ENCODE measurements at regions not wholly inside any gene's neighbourhood (a gene's known extent, or its start where the extent isn't known, plus 50 kb on each side); places are given as distances from the start of the nearest gene placed in this dataset.

GRCh38 chr5:107808671-107809137, 138.0 kb upstream of the EFNA5 start:
- no peaks in the 10 kb centered on the region for H3K36me3 Mint-ChIP-seq (ENCODE audit: low read depth)
- Histone ChIP-seq H3K9me3 (ENCODE audit: control insufficient read depth in 1 of 2, insufficient read depth in 1 of 2, low read length in 2 of 2) (no peaks in the 10 kb centered on the region), H3K4me1 (ENCODE audit: insufficient read depth, low read length) (no peaks in the 10 kb centered on the region), H3K36me3 (ENCODE audit: insufficient read depth, low read length) (no peaks in the 10 kb centered on the region), H3K4me3 (ENCODE audit: low read length) (no peak overlapping the region), H3K27ac (ENCODE audit: low read depth in 1 of 2, low read length in 2 of 2) (no peak overlapping the region), H3K27me3 (ENCODE audit: control insufficient read depth in 1 of 2, insufficient read depth in 2 of 2, low read length in 2 of 2) (no peaks in the 10 kb centered on the region)
- POLR2A ChIA-PET: no interaction called here
- no peaks in the 10 kb centered on the region for H3K27me3 Mint-ChIP-seq
- no peak overlapping the region for H3K4me3 Mint-ChIP-seq
- no peak for DNase-seq
- no peaks in the 10 kb centered on the region for H3K4me1 Mint-ChIP-seq (ENCODE audit: low read depth)
- TF ChIP-seq CTCF (IDR thresholded peaks at IDR 0.05): no peak
- no peak for ATAC-seq (ENCODE audit: poor library complexity)
- H3K9me3 Mint-ChIP-seq: no peaks in the 10 kb centered on the region
- CTCF ChIA-PET: no interaction called here
- H3K27ac Mint-ChIP-seq: no peak overlapping the region
- intact Hi-C loops (cut with DNase I, micrococcal nuclease): no loop called here

- Mint-ChIP-seq H3K27ac (no peak overlapping the region), H3K9me3 (no peaks in the 10 kb centered on the region), H3K4me3 (no peak overlapping the region), H3K27me3 (no peaks in the 10 kb centered on the region), H3K36me3 (ENCODE audit: low read depth) (no peaks in the 10 kb centered on the region), H3K4me1 (ENCODE audit: low read depth) (no peaks in the 10 kb centered on the region)
- H3K4me3 ChIP-seq (ENCODE audit: low read length): no peak overlapping the region
- ChIA-PET POLR2A (no interaction called here), CTCF (no interaction called here)
- no peaks in the 10 kb centered on the region for H3K36me3 ChIP-seq (ENCODE audit: insufficient read depth, low read length)
- ATAC-seq (ENCODE audit: poor library complexity): no peak
- H3K27ac ChIP-seq (ENCODE audit: low read depth in 1 of 2, low read length in 2 of 2): no peak overlapping the region
- no peaks in the 10 kb centered on the region for H3K4me1 ChIP-seq (ENCODE audit: insufficient read depth, low read length)
- no peaks in the 10 kb centered on the region for H3K27me3 ChIP-seq (ENCODE audit: control insufficient read depth in 1 of 2, insufficient read depth in 2 of 2, low read length in 2 of 2)
- no peak for TF ChIP-seq CTCF (IDR thresholded peaks at IDR 0.05)
- DNase-seq: no peak
- intact Hi-C loops (cut with DNase I, micrococcal nuclease): no loop called here
- no peaks in the 10 kb centered on the region for H3K9me3 ChIP-seq (ENCODE audit: control insufficient read depth in 1 of 2, insufficient read depth in 1 of 2, low read length in 2 of 2)
Measured at GRCh38 chr5:107807431-107807830, 136.7 kb upstream of the EFNA5 start.

GRCh38 chr5:107806705-107807104, 136.0 kb upstream of the EFNA5 start:
- Histone ChIP-seq H3K27ac (ENCODE audit: low read depth in 1 of 2, low read length in 2 of 2) (no peak overlapping the region), H3K4me3 (ENCODE audit: low read length) (no peak overlapping the region), H3K9me3 (ENCODE audit: control insufficient read depth in 1 of 2, insufficient read depth in 1 of 2, low read length in 2 of 2) (no peaks in the 10 kb centered on the region), H3K36me3 (ENCODE audit: insufficient read depth, low read length) (no peaks in the 10 kb centered on the region), H3K4me1 (ENCODE audit: insufficient read depth, low read length) (no peaks in the 10 kb centered on the region), H3K27me3 (ENCODE audit: control insufficient read depth in 1 of 2, insufficient read depth in 2 of 2, low read length in 2 of 2) (no peaks in the 10 kb centered on the region)
- Mint-ChIP-seq H3K36me3 (ENCODE audit: low read depth) (no peaks in the 10 kb centered on the region), H3K4me1 (ENCODE audit: low read depth) (no peaks in the 10 kb centered on the region), H3K9me3 (no peaks in the 10 kb centered on the region), H3K27me3 (no peaks in the 10 kb centered on the region), H3K27ac (no peak overlapping the region), H3K4me3 (no peak overlapping the region)
- ATAC-seq (ENCODE audit: poor library complexity): no peak
- ChIA-PET POLR2A (no interaction called here), CTCF (no interaction called here)
- no peak for TF ChIP-seq CTCF (IDR thresholded peaks at IDR 0.05)
- intact Hi-C loops (cut with DNase I, micrococcal nuclease): no loop called here
- DNase-seq: no peak

All from CD4-positive, alpha-beta T cell (primary cell).